Nephron progenitor cell (in vitro differentiated cells): ENCODE measurements at regions not wholly inside any gene's neighbourhood (a gene's known extent, or its start where the extent isn't known, plus 50 kb on each side); places are given as distances from the start of the nearest gene placed in this dataset.

Experiments
- DNase-seq: peaks from one replicate; pipeline ENCODE4 v3.0.0; 2021
- H3K27ac Mint-ChIP-seq: 2 replicates; pipeline ENCODE4 v1.8.0; 2021; ENCODE audit warnings: mild to moderate bottlenecking, moderate library complexity, mixed read lengths
- H3K27me3 Mint-ChIP-seq: 2 replicates; pipeline ENCODE4 v1.8.0; 2021; ENCODE audit warnings: mild to moderate bottlenecking, low read depth, mixed read lengths; ENCODE audit not compliant: poor library complexity
- H3K36me3 Mint-ChIP-seq: 2 replicates; pipeline ENCODE4 v1.8.0; 2021; ENCODE audit warnings: low read depth, mixed read lengths
- H3K4me1 Mint-ChIP-seq: 2 replicates; pipeline ENCODE4 v1.8.0; 2021; ENCODE audit warnings: mixed read lengths
- H3K4me3 Mint-ChIP-seq: 2 replicates; pipeline ENCODE4 v1.8.0; 2021; ENCODE audit warnings: mild to moderate bottlenecking, moderate library complexity, mixed read lengths
- H3K9me3 Mint-ChIP-seq: 2 replicates; pipeline ENCODE4 v1.8.0; 2021; ENCODE audit warnings: mild to moderate bottlenecking, moderate library complexity, mixed read lengths
- TF ChIP-seq, protein P1 (sequence below): fragments of 200-600 bp; sonication (generic); IDR thresholded peaks from 2 replicates; pipeline ENCODE4 v1.5.0; 2021; ENCODE audit warnings: antibody characterized with exemption

DNA sequence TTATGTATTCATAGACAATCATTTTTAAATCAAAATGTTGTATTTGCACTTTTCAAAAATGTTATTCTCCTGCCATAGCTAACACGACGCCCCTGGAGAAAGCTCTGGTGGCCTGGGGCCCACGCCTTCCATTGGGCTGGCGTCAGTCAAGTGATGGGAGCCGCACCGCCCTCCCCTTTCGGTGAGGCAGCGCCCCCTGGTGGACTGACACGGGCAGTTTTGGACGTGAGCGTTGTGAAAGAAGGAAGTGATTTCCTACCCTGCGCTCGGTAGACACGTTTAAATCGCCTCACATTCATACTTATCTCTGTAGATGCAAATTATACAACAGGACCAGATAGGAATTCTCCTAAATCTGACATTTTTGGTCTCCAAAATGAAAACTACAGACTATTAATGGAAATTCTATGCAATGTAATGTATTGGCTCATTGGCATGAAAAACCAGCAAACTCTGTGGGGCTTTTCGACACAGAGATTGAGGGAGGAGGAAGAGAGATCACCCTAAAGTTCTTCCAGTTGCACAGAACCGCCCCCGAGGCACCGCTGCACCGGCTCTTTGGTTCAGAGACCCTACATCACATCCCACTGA is 326.2 kb upstream of the SOX11 start:
- no peak overlapping the region for H3K27ac Mint-ChIP-seq

DNA sequence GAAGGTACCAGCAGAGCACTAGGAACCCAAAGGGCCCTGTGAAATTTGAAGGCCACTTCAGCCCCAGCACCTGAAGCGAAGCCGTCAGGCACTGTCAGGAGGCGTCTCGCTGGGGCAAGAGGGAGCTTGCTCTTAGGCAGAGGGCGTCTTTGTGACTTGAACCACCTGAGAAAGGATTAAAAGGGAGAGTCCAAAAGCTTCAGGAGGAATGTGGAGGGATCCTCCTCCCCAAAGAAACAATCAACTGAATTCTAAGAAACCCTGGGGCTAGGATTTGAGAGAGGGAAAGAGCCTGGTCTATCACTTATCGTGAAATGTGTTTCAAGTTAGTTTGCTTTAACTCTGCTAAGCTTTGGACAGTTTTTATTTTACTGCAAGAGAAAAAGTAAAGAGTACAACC is 324.9 kb upstream of the SOX11 start:
- H3K4me3 Mint-ChIP-seq: no peak overlapping the region
- H3K27me3 Mint-ChIP-seq: peaks cover 7% of the 10 kb centered on the region
- peaks cover 42% of the 10 kb centered on the region for H3K4me1 Mint-ChIP-seq
- H3K9me3 Mint-ChIP-seq: no peaks in the 10 kb centered on the region
- TF ChIP-seq, protein P1, sequence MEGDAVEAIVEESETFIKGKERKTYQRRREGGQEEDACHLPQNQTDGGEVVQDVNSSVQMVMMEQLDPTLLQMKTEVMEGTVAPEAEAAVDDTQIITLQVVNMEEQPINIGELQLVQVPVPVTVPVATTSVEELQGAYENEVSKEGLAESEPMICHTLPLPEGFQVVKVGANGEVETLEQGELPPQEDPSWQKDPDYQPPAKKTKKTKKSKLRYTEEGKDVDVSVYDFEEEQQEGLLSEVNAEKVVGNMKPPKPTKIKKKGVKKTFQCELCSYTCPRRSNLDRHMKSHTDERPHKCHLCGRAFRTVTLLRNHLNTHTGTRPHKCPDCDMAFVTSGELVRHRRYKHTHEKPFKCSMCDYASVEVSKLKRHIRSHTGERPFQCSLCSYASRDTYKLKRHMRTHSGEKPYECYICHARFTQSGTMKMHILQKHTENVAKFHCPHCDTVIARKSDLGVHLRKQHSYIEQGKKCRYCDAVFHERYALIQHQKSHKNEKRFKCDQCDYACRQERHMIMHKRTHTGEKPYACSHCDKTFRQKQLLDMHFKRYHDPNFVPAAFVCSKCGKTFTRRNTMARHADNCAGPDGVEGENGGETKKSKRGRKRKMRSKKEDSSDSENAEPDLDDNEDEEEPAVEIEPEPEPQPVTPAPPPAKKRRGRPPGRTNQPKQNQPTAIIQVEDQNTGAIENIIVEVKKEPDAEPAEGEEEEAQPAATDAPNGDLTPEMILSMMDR: no peak
- DNase-seq: no peak
- H3K36me3 Mint-ChIP-seq: no peaks in the 10 kb centered on the region
- no peak overlapping the region for H3K27ac Mint-ChIP-seq

More for the DNA sequence above, 326.2 kb upstream of the SOX11 start:
- DNase-seq: peak; percentile 91
- TF ChIP-seq, protein P1: peak; percentile 97
- peaks cover 3% of the 10 kb centered on the region for H3K27me3 Mint-ChIP-seq
- H3K4me1 Mint-ChIP-seq: peaks cover 28% of the 10 kb centered on the region
- H3K36me3 Mint-ChIP-seq: no peaks in the 10 kb centered on the region
- no peak overlapping the region for H3K4me3 Mint-ChIP-seq
- no peaks in the 10 kb centered on the region for H3K9me3 Mint-ChIP-seq

DNA sequence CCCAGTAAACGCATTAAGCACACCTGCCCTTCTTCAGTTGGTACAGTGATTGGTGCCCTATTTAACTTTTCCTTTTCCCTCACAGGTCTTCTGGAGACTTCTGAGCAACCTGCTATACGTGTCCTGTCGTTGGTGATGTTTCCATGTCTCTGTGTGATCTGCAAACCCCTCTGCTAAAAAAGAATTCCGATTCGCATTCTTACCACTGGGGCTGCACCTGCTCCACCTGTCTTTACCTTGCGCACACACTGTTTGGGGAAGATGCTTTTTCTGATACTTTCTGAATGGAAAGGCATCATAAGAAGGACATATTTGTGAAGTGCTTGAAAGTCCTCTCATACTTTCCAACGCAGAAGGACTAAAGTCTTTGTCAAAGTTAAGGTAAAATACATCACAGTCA is 323.9 kb upstream of the SOX11 start:
- H3K4me3 Mint-ChIP-seq: no peak overlapping the region
- H3K27ac Mint-ChIP-seq: no peak overlapping the region
- peaks cover 51% of the 10 kb centered on the region for H3K4me1 Mint-ChIP-seq
- DNase-seq: no peak
- no peaks in the 10 kb centered on the region for H3K36me3 Mint-ChIP-seq
- no peaks in the 10 kb centered on the region for H3K9me3 Mint-ChIP-seq
- TF ChIP-seq, protein P1: no peak
- H3K27me3 Mint-ChIP-seq: peaks cover 7% of the 10 kb centered on the region

DNA sequence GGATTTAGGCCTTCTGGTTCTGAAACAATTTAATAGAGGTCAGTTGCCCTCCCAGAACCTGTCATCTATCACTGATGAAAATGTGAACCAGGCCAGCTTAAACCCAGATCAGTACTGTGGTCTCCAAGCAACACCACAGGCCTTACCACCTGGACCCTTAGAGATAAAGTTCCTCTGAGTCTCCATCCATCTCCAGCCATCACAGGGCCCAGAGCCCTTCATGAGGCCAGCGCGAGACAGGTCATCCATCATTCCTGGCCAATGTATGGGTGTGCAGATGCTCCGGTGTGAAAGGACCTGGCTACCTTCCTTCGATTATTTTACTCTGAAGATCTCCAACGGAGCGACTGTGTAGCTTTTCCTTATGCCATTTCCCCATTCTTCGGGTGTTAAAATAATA is 322.7 kb upstream of the SOX11 start:
- H3K9me3 Mint-ChIP-seq: no peaks in the 10 kb centered on the region
- no peaks in the 10 kb centered on the region for H3K36me3 Mint-ChIP-seq
- no peak overlapping the region for H3K4me3 Mint-ChIP-seq
- H3K4me1 Mint-ChIP-seq: peaks cover 61% of the 10 kb centered on the region
- TF ChIP-seq, protein P1: no peak
- no peak overlapping the region for H3K27ac Mint-ChIP-seq
- H3K27me3 Mint-ChIP-seq: peaks cover 7% of the 10 kb centered on the region
- no peak for DNase-seq

DNA sequence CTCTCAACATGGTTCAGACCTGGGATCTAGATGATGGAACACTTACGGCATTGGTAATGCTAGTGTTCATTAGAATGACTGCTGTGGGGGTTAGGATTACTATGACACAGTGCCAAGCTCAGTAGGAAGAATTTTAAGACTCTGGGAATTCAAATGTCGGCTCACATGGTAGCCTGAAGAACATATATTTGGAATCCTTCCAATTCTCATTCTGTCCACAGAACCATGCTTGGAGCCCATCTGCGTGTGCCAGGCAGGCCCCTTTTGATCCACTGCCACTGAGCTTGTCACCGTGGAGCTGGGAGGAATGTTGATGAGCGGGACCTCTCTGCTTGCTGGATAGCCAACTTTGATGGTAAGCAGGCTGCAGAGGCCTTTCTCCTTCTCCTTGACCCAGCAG is 322.0 kb upstream of the SOX11 start:
- Mint-ChIP-seq H3K9me3 (no peaks in the 10 kb centered on the region), H3K36me3 (no peaks in the 10 kb centered on the region), H3K4me3 (no peak overlapping the region), H3K27me3 (peaks cover 7% of the 10 kb centered on the region), H3K4me1 (peaks cover 67% of the 10 kb centered on the region), H3K27ac (no peak overlapping the region)
- DNase-seq: no peak
- TF ChIP-seq, protein P1: no peak

DNA sequence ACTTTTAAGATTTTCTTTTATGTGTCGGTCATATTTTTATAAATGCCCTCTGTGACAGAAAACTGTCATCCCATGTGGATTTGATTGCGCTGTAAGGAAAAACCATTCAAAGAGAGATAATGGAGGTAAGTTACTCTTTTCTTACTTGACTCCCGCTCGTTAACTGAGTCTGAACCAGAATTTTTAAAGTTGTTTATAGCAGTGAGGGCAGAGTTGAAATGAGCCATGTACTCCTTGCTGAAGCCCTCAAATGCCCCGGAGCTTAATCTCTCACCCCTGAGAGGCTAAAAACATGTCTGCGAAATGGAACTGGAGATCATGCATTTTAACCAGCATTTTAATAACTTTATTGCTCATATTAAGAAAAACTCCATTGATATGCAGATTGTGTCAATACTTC is 320.0 kb upstream of the SOX11 start:
- Mint-ChIP-seq H3K9me3 (no peaks in the 10 kb centered on the region), H3K4me3 (peak overlapping the region; percentile 85), H3K4me1 (peaks cover 63% of the 10 kb centered on the region), H3K27ac (peak overlapping the region; percentile 98), H3K36me3 (no peaks in the 10 kb centered on the region), H3K27me3 (peaks cover 7% of the 10 kb centered on the region)
- TF ChIP-seq, protein P1: no peak
- no peak for DNase-seq
